ENCODE measurements at regions not wholly inside any gene's neighbourhood (a gene's known extent, or its start where the extent isn't known, plus 50 kb on each side); places are given as distances from the start of the nearest gene placed in this dataset.
"Not testable (repeated sequence)": the region's sequence is repeated elsewhere in the genome, so short reads cannot be mapped to it uniquely, and the experiment has no call there.

- H3K27ac ChIP-seq, result no peak overlapping the region
Observed at GRCh38 chr12:127934409-127934808, 332.6 kb upstream of the TMEM132C start.

DNA sequence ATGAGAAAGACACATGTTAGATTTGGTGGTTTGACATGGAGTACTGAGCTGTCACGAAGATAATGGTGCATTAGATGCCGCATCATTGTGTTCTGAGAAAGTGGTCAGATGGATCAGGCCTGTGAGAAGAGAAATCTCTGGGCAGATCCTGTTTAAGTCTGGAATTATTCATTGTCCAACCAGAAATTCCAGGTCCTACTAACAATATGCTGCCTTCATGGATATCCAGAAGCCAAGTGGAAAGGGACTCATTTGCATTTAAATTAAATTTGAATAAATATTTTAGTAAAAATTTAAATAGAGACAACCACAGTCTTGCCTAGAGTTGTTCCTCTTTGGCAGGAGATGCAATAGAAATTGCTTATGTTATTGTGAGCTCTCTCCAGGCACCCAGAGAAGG lies 330.5 kb upstream of the TMEM132C start:
- DNase-seq (ENCODE audit: low read depth, low spot score), result no peak
- H3K27ac ChIP-seq, result no peak overlapping the region

More at GRCh38 chr12:127934409-127934808, 332.6 kb upstream of the TMEM132C start:
- no peak for DNase-seq (ENCODE audit: low read depth, low spot score)

DNA sequence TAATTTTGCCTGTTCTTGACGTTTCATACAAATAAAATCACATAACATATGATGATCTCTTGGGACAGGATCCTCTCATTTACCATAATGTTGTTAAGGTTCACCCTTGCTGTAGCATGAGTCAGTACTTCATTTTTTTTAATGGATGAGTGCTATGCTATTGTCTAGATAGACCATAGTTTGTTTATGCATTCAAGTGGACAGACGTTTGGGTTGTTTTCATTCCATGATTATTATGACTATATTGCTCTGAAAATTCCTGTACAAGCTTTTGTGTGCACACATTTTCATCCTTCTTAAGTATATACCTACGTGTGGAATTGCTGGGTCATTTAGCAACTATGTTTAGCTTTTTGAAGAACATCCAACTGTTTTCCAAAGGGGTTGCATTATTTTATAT lies 325.6 kb upstream of the TMEM132C start:
- no peak for DNase-seq (ENCODE audit: low read depth, low spot score)
- H3K27ac ChIP-seq, result no peak overlapping the region

DNA sequence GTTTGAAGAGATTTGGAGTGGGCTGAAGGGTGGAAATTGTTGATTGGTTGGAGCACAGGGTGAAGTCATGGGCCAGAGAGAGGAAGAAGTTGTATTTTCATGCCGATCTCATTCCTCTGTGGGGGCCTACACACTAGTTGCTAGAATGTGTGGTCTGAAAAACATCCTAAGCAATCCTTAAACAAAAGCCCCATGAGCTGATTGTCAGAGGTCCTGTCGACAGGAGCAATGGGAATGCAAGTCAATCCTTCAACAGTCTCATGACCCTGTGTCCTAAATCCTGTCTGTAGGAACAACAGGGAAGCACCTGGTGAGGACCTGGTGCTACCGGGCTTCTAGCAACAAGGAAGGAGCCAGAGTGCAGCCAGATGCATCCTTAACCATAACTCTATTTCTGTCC lies 324.0 kb upstream of the TMEM132C start:
- DNase-seq (ENCODE audit: low read depth, low spot score), result no peak
- H3K27ac ChIP-seq, result no peak overlapping the region

GRCh38 chr12:127943481-127944210 lies 323.3 kb upstream of the TMEM132C start:
- H3K27ac ChIP-seq, result no peak overlapping the region
- DNase-seq (ENCODE audit: low read depth, low spot score), result no peak

DNA sequence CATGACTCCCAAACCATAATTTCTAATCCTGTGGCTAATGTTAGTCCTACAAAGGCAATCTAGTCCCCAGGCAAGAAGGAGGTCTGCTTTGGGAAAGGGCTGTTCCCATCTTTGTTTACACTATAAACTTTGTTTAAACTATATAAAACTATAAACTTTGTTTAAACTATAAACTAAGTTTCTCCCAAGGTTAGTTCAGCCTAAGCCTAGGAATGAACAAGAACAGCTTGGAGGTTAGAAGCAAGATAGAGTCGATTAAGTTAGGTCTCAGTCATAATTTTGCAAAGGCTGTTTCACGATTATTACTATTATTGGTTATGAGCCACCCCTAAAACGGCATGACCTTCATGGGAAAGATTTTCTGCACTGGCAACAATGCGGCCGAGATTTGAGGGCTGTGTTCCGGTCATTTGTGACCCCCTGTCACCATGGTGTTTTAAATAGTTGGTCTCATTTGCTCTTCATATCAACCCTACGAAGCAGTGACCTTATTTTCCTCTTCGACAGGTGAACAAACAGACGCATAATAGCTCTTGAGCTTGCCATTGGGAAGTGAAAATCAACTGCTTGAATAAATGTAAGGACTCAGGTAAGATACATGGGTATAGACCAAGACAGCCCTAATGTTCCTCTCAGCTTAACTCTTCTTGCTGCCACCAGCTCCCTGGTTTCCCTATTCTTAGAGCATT lies 322.6 kb upstream of the TMEM132C start:
- no peak overlapping the region for H3K27ac ChIP-seq
- no peak for DNase-seq (ENCODE audit: low read depth, low spot score)

DNA sequence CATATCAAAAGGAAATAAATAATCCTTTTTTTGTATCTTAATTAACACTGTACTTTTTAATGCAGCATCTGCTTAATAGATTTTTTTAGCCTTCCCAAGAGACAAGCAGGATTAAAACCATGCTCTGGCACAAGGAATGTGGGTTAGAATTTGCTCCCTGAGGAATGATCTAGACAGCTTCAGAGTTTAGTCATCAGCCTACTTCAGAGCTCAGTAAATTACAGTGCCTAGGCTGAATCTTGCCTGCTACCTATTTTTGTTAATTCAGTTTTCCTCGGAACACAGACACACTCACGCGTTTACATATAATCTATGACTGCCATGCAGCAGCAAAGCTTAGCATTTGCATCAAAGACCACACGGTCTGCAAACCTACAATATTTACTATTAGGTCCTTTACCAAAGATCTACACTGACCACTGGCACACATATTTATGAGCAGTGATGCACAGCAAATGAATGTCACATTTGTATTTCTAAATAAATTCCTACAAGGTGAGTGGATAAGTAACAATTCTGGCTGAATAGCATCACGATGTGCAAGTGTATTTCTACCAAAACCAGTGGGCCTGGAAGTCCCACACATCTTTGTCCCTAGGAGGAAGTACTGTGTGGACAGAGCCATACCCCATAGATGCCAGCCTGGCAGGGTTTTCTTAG lies 309.8 kb upstream of the TMEM132C start:
- no peak for DNase-seq (ENCODE audit: low read depth, low spot score)
- no peak overlapping the region for H3K27ac ChIP-seq

DNA sequence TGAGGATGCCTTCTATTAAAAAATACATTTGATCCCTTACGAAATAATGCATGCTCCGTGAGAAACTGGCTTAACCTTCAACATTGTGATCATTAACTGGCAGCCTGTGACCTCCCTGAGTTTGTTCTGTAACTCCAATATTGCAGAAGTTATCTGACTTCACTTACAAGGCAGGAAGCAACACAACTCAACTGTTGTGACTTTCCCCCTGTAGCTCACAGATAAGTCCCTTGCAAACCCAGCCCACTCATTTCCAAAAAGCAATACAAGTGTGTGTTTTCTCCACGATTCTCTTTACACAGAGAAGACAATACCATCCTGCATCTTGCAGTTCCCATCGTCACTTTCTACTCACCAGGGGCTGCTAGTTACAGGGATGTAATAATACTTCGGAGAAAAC lies 304.7 kb upstream of the TMEM132C start:
- no peak for DNase-seq (ENCODE audit: low read depth, low spot score)
- H3K27ac ChIP-seq, result no peak overlapping the region

GRCh38 chr12:127963933-127964332 lies 303.0 kb upstream of the TMEM132C start:
- H3K27ac ChIP-seq, result no peak overlapping the region
- no peak for DNase-seq (ENCODE audit: low read depth, low spot score)

DNA sequence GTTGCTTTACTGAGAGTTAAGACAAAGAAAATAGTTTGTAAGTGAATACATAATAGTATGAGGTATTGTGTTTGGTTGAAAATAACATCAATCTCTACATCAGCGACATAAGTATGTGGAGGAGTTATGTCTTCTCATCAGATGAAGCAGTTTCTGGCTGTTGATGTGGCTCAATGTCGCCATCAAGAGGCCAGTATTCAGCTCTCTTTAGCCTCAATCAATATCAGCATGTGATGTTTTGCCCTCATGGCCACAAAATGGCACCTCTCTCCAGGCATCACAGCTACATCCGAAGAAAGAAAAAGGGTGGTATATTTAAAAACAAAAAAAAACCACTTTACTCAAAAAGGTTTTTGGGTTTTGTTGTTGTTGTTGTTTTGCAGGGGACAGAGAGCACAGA lies 302.3 kb upstream of the TMEM132C start:
- no peak overlapping the region for H3K27ac ChIP-seq
- no peak for DNase-seq (ENCODE audit: low read depth, low spot score)

DNA sequence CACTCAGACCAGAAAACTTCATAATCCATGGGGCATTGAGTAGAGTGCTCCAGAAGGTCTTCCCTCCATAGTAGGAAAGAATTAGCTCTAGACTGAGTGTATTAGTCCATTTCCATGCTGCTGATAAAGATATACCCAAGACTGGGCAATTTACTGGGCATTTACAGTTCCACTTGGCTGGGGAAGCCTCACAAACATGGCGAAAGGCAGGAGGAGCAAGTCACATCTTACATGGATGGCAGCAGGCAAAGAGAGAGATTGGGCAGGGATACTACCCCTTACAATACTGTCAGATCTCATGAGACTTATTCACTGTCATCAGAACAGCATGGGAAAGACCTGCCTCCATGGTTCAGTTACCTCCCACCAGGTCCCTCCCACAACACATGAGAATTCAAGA lies 300.6 kb upstream of the TMEM132C start:
- no peak overlapping the region for H3K27ac ChIP-seq
- no peak for DNase-seq (ENCODE audit: low read depth, low spot score)

GRCh38 chr12:127970491-127970890 lies 296.5 kb upstream of the TMEM132C start:
- no peak for DNase-seq (ENCODE audit: low read depth, low spot score)
- H3K27ac ChIP-seq, result no peak overlapping the region

- H3K27ac ChIP-seq, result no peak overlapping the region
- DNase-seq (ENCODE audit: low read depth, low spot score), result no peak
Observed at GRCh38 chr12:127980585-127980984, 286.4 kb upstream of the TMEM132C start.

DNA sequence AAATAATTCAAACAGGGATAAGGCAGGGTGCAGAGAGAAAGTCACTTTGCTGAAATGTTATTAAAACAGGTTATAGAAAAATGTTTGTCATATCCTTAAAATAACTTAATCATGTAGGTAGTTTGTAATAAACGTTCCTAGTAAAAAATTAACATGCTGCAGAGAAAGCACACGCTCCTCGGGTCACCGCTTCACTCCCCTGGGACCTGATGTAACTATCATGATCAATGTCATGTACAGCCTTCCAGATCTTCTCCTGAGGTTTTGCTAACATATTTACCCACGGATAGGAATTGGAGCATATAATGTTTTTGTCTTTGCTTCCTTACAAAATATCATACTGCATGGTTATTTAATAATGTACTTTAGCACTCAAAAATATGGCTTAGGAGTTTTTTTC lies 285.1 kb upstream of the TMEM132C start:
- DNase-seq (ENCODE audit: low read depth, low spot score), result no peak
- H3K27ac ChIP-seq, result no peak overlapping the region

DNA sequence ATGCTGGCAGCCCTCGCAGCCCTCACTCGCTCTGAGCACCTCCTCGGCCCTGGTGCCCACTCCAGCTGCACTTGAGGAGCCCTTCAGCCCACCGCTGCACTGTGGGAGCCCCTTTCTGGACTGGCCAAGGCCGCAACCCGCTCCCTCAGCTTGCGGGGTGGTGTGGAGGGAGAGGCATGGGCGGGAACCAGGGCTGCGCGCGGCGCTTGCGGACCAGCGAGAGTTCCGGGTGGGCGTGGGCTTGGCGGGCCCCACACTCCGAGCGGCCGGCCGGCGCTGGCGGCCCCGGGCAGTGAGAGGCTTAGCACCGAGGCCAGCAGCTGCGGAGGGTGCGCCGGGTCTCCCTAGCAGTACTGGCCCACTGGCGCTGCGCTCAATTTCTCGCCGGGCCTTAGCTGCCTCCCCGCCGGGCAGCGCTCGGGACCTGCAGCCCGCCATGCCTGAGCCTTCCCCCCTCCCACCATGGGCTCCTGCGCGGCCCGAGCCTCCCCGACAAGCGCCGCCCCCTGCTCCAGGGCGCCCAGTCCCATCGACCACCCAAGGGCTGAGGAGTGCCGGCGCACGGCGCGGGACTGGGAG lies 283.7 kb upstream of the TMEM132C start:
- H3K27ac ChIP-seq, result not testable (repeated sequence)

DNA sequence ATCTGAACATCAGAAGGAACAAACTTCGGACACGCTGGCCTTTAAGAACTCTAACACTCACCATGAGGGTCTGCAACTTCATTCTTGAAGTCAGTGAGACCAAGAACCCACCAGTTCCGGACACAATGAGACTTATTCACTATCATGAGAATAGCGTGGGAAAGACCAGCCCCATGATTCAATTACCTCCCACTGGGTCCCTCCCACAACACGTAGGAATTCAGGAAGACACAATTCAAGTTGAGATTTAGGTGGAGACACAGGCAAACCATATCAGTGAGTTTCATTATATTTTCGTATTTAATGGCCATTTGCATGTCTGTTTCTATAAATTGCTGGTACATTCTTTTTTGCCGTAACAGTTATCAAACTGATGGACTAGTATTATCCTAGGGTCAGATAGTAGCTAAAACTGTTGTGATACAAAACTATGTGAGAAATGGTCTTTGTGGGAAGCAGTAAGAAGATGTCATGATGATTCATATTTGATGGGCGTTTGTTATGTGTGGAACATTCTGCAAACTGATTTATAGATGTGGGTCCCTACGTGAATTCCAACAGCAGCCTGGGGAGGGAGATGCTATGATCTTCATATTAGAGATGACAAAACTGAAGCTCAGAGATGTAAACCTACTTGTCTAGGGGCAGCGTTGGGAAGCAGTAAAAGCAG lies 282.4 kb upstream of the TMEM132C start:
- DNase-seq (ENCODE audit: low read depth, low spot score), result no peak
- no peak overlapping the region for H3K27ac ChIP-seq

More for the DNA sequence above, 283.7 kb upstream of the TMEM132C start:
- not testable (repeated sequence) for DNase-seq (ENCODE audit: low read depth, low spot score)

DNA sequence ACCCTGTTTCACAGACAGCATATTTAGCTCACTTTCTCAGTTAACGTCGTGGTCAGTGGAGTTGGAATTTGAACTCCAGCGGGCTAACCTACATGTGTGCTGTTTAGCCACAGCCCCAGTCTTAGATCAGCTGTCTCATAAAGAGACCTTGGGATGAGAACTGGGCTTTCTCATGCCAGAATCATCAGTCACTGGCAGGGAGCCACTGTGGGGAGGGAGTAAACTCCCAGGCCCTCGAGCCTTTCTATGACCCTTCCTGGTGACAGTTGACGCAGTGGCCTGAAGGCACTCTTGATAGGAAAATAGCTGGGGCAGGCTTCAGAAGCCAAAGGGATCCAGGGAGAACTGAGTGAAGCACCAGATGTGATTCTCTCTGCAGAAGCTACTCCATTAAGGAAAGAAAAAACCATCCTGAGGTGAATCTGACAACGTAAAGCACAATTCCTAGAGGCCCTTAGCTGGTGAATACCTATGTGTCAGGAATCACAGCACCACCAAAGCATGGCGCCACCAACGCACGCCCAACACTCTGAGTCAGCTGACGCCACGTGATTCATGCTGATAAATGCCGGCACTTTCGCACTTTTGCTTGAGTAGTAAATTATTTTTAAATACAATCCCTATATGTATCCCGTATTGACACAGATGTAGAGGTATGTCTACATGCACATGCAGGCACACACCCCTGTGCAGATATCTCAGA lies 279.6 kb upstream of the TMEM132C start:
- DNase-seq (ENCODE audit: low read depth, low spot score), result no peak

DNA sequence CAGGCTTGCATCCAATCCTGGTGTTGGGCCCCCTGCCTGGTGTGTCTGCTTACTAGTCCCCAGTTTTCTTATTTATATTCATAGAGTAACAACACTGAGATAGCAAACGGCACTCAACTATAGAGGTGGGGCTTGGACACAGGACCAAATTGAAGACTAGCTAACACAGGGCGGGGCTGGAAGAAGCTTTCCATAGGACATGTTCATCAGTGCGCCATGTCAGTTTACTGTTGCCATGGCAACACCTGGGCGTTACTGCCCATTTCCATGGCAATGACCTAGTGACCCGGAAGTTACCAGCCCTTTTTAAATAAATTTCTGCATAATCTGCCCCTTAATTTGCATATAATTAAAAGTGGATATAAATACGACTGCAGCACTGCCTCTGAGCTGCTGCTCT lies 275.5 kb upstream of the TMEM132C start:
- H3K27ac ChIP-seq, result no peak overlapping the region
- DNase-seq (ENCODE audit: low read depth, low spot score), result no peak

More for the DNA sequence above, 279.6 kb upstream of the TMEM132C start:
- H3K27ac ChIP-seq, result no peak overlapping the region

GRCh38 chr12:127998988-127999387 lies 268.0 kb upstream of the TMEM132C start:
- H3K27ac ChIP-seq, result no peak overlapping the region
- DNase-seq (ENCODE audit: low read depth, low spot score), result no peak

DNA sequence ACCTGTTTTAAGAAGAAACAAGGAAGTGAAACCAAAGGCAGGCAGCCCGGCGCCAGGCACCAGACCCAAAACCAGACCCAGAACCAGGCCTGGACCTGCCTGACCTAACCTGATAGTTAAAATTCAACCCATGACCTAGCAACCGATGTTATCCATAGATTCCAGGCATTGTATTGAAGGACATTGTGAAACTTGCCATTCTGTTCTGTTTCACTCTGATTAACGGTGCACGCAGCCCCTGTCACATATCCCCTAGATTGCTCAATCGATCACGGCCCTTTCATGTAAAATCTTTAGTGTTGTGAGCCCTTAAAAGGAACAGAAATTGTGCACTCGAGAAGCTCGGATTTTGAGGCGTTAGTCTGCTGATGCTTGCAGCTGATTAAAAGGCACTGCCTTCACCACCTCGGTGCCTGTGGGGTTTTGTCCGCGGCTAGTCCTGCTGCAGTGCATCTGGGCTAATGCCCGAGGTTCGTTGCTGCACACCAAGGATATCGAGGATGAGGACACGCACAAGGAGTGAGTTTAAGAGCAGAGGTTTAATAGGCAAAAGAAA lies 262.5 kb upstream of the TMEM132C start:
- H3K27ac ChIP-seq, result no peak overlapping the region
- DNase-seq (ENCODE audit: low read depth, low spot score), result no peak
